ENCODE measurements at regions not wholly inside any gene's neighbourhood (a gene's known extent, or its start where the extent isn't known, plus 50 kb on each side); places are given as distances from the start of the nearest gene placed in this dataset.

DNA sequence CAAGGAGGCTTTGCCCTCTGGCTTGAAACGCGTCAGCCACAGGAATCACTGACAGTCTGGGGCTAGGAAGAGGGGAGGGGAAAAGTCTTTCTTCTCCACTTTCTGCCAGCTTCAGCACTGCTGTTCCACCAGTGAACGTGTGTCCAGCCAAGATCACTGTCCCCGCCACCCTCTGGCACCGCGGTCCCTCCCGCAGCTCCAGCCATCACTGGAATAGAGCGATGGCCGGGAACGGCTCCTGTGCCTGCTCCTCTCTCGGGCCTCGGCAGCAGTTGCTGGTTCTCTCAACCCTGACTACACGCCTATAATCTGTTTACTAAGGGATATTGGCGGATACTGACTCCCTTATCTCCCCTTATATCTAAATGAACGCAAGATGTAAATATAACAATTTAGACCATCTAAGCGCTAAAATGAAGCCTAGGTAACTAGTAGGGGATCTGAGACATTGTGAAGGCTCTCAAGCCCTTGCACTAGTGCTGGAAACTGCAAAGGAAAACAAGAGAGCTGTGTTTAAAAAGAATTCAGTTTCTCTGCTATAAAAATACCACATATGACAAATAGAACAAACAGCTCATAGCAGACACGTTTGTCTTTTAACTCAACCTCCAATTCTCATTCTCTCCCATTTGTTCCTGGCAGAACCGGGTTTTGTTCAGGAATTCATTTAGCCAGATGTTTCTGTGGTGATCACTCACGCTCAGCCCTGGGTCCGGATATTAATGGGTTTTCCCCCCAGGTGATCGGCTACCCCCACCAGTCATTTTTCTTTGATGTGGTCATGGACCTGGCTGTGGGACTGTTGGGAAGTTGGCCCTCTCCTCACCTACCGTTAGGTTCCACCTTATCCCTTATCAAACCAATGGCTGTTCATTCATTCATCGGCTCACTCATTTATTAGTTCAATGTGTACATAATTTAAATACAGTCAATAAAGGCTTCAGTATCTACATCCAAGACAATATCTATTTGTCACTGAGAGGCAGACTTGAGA is 149.8 kb downstream of the MED10 start:
- in situ Hi-C loops (cut with HindIII; ENCODE audit: low sequenced_read_pairs): no loop called here
- DNase-seq (ENCODE audit: low read depth, low spot score): peak; percentile 24
- no peak overlapping the region for H3K4me3 ChIP-seq (ENCODE audit: low read depth, low read length)
- no peak for TF ChIP-seq CTCF (IDR thresholded peaks at IDR 0.05; ENCODE audit: low read depth, low read length)

GRCh38 chr5:6225121-6225607 is 153.2 kb downstream of the MED10 start:
- no peak for DNase-seq (ENCODE audit: low read depth, low spot score)
- TF ChIP-seq CTCF (IDR thresholded peaks at IDR 0.05; ENCODE audit: low read depth, low read length): no peak
- in situ Hi-C loops (cut with HindIII; ENCODE audit: low sequenced_read_pairs): no loop called here
- no peak overlapping the region for H3K4me3 ChIP-seq (ENCODE audit: low read depth, low read length)

DNA sequence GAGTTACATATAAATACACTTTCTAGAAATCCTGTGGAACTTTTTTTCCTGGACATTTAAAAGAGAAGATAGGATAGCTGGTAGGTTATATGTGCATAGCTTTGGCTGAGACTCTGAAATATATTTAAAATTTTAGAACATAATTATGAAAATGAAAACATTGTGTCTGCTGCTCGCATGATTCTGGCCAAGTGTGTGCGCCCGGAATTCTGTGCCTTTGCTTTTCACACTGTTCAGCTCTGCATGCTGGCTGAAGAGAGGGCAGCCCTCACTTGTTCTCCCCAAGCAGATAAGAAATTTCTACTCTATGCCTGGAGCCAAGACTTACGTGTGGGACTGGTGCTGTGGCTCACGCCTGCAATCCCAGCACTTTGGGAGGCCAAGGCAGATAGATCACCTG is 153.9 kb downstream of the MED10 start:
- no peak for TF ChIP-seq CTCF (IDR thresholded peaks at IDR 0.05; ENCODE audit: low read depth, low read length)
- H3K4me3 ChIP-seq (ENCODE audit: low read depth, low read length): no peak overlapping the region
- DNase-seq (ENCODE audit: low read depth, low spot score): no peak
- in situ Hi-C loops (cut with HindIII; ENCODE audit: low sequenced_read_pairs): no loop called here

DNA sequence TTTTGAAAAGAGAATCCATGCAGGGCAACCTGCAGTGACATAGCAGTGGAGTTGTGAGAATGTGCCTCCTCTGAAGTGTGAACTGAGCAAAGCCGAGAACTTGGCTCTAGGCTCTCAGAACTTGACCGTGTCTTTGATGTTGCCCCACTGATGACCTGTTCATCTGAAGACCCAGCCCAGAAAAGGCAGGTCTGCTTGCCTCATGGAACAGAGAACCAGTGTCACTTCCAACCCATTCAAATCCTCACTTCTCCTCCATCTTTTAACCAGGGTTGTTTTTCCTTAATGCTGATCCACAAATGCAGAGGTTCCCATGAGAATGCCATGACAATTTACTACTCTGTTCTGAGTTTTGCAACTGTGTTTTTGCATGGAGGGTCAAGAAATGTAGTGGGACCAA is 155.4 kb downstream of the MED10 start:
- H3K4me3 ChIP-seq (ENCODE audit: low read depth, low read length): no peak overlapping the region
- TF ChIP-seq CTCF (IDR thresholded peaks at IDR 0.05; ENCODE audit: low read depth, low read length): no peak
- DNase-seq (ENCODE audit: low read depth, low spot score): no peak
- in situ Hi-C loops (cut with HindIII; ENCODE audit: low sequenced_read_pairs): no loop called here

GRCh38 chr5:6222121-6222520 is 156.2 kb downstream of the MED10 start:
- DNase-seq (ENCODE audit: low read depth, low spot score): no peak
- TF ChIP-seq CTCF (IDR thresholded peaks at IDR 0.05; ENCODE audit: low read depth, low read length): no peak
- no peak overlapping the region for H3K4me3 ChIP-seq (ENCODE audit: low read depth, low read length)
- in situ Hi-C loops (cut with HindIII; ENCODE audit: low sequenced_read_pairs): no loop called here

DNA sequence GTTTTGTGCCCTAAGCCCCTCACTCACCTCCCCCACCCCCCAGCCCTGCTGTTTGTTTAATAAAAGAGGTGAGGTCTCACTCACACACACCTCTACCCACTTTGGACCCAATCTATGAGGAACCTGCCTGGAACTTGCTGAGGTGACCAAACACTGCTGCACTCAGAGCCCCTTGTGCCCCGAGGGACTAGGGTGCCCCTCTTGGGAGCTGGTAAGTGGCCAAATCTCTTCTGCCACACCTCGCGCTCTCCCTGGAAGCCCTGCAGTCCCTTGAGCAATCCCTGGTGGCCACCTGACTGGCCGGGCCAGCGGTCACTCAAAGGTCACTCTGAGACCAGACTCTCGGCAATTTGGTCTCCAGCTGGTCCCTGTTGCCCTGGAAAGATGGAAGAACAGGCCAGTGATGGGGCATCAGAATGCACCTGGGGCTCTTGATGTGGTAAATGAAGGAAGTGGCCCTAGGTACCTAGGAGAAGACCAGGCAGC is 157.2 kb downstream of the MED10 start:
- in situ Hi-C loops (cut with HindIII; ENCODE audit: low sequenced_read_pairs): no loop called here
- no peak overlapping the region for H3K4me3 ChIP-seq (ENCODE audit: low read depth, low read length)
- DNase-seq (ENCODE audit: low read depth, low spot score): no peak
- TF ChIP-seq CTCF (IDR thresholded peaks at IDR 0.05; ENCODE audit: low read depth, low read length): no peak

All from astrocyte of the spinal cord (primary cell).